AG10803 (cell line): ENCODE measurements at regions not wholly inside any gene's neighbourhood (a gene's known extent, or its start where the extent isn't known, plus 50 kb on each side); places are given as distances from the start of the nearest gene placed in this dataset.

Experiments
- DNase-seq: peaks from one replicate; pipeline ENCODE4 v3.0.0; 2010; ENCODE audit warnings: low read depth
- H3K4me3 ChIP-seq: 2 replicates; pipeline ENCODE4 v1.5.1; 2011; ENCODE audit warnings: mild to moderate bottlenecking, low read length, control low read depth
- TF ChIP-seq, protein P1 (sequence below): conservative IDR thresholded peaks from 2 replicates; pipeline ENCODE4 v1.5.1; 2011; ENCODE audit warnings: mild to moderate bottlenecking, low read length, control low read depth, inconsistent platforms

DNA sequence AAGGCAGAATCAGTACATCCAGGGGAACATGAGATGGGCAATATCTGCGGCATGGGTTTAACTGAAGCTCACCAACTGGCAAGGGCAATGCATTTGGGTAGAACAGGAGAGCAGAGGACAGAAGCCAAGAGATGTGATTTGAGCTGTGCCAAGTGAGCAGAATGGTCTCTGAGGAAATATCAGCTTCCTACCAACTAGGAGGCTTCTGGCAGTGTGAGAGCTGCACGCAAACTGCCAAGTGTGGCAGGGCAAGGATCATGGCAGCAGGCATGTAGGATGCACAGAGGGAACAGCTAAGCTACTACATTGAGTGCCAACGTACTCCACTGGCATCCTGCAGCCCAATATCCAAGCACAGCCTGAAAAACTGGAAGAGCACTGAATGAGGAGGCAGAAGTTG lies 1036.5 kb downstream of the TUSC7 start:
- H3K4me3 ChIP-seq = no peak overlapping the region
- no peak for DNase-seq
- TF ChIP-seq, protein P1, sequence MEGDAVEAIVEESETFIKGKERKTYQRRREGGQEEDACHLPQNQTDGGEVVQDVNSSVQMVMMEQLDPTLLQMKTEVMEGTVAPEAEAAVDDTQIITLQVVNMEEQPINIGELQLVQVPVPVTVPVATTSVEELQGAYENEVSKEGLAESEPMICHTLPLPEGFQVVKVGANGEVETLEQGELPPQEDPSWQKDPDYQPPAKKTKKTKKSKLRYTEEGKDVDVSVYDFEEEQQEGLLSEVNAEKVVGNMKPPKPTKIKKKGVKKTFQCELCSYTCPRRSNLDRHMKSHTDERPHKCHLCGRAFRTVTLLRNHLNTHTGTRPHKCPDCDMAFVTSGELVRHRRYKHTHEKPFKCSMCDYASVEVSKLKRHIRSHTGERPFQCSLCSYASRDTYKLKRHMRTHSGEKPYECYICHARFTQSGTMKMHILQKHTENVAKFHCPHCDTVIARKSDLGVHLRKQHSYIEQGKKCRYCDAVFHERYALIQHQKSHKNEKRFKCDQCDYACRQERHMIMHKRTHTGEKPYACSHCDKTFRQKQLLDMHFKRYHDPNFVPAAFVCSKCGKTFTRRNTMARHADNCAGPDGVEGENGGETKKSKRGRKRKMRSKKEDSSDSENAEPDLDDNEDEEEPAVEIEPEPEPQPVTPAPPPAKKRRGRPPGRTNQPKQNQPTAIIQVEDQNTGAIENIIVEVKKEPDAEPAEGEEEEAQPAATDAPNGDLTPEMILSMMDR = no peak

DNA sequence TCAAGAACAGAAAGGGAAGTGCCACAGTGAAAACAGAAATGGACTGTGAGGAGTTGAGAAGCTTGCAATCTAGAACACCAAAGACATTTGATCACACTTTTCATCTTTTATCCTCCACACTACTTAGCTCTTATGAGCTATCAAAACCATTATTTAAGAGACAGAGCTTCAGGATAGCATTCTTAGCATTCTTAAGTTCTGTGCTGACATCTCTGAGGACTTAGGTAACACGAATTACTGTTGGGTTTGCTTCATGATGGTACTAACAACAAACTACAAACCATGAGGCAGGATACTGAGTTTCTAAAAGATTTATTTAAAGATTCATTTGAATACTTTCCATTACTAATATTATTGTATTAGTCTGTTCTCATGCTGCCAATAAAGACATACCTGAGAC lies 1038.6 kb downstream of the TUSC7 start:
- no peak overlapping the region for H3K4me3 ChIP-seq
- no peak for DNase-seq
- TF ChIP-seq, protein P1 = no peak

DNA sequence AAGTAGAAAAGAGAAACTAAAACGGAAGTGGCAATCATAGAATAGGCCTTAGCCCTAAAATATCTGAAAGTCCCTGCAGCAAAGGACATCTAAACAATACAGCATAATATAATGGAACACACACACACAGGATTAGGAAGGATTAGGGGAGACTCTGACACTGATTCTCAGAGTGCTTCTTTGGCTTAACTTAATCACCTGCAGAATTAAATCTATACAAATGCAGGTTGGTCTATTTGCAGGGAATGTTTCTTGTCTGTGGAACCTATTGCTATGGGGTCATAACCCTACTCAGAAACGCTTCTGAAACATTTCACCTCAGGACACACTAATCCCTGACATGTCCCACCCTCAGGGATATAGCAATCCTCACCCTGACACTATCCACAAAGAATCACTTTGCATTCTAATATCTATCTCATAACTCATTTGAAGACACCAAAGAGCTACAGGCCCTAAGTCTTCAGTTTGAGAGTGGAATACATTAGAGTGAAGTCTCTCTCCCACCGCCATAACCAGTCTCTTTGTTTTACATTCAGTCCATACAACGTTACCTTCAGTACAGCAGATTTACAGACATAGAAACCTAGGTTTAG lies 1041.2 kb downstream of the TUSC7 start:
- TF ChIP-seq, protein P1 = no peak
- no peak overlapping the region for H3K4me3 ChIP-seq

DNA sequence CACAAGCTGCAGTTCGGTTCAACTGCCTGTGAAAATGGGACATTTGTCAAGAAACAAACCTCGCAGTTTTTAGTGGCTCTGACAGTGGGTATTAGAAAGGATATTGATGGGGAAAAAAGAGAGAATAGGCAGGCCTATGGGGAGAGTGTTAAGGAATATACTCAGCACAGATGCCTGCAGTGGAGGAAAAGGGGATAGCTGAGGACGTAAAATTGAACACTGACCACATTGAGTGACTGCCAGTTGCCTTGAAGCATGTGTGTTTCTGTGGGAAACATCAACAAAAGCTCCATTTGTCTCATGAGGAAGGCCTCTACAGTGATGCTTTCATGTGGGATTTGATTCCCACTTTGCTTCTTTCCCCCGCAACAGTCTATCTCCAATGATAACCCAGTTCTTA lies 1042.1 kb downstream of the TUSC7 start:
- H3K4me3 ChIP-seq = no peak overlapping the region
- DNase-seq = no peak
- TF ChIP-seq, protein P1 = no peak

More for the DNA sequence above, 1041.2 kb downstream of the TUSC7 start:
- DNase-seq = no peak

DNA sequence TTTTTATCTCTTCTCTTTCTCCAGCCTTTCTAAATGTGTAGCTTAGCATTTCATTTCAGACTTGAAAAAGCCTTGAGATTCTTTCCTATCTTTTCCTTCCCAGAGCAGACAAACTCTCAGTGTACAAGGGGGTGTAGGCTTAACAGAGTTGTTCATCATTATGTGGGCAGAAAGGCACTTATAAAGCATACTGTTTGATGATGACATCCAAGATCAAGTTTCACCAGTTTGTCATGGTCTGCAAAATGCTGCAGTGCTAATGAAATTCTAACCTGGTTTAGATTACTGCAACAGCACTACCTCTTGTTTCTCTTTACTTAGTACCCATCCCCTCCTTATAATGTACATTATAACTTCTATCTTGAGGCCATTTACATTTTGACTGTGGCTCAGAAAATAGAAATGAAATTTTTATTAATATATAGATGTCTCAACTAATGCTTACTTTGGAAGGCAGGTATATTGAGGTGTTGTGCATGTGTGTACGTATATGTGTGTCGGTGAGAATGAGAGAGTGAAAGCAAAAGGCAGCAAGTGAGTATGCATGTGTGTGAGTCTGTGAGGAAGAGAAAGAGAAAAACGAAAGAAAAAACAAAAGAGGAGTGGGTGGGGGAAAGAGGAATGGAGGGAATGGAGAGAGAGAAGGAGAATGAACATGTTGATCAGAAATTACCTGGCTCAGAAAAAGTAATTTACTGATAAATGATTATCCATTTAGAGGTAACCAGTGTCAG lies 1043.6 kb downstream of the TUSC7 start:
- DNase-seq = peak; percentile 51
- H3K4me3 ChIP-seq = no peak overlapping the region
- TF ChIP-seq, protein P1 = no peak

DNA sequence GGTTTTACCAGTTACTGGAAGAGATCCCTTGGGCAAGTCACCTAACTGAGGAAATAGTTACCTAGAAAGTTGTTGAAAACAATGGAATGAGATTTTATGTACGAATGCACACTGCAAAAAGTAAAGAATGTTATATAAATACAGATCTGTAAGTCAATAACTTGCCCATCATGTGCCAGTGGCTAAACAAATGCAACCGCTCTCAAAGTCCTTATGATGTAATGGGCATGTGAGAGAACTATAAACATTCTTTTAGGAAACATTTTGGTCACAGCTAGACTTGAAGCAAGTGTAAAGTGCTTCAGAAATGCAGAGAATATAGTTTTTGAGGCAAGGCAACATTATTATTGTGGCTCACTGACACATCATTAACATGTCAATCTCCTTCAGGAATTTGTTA lies 1044.5 kb downstream of the TUSC7 start:
- no peak for DNase-seq
- TF ChIP-seq, protein P1 = no peak
- no peak overlapping the region for H3K4me3 ChIP-seq

DNA sequence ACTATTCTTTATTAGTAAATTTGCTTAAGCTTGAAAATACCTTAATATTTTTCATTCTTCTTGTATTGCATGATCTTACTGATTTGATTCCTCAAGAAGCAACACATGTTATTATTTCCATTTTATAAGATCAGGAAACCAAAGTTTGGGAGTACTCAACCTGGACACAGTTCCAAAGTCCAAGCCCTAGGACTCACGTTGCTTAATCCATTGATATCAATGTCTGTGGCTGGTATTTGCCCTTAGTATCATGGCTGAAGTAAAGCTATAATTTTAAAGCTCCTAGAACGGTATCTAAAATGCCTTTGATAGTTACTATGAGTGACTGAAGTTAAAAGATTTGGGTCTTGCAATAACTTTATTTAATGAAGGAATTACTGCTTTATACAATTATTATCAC lies 1045.3 kb downstream of the TUSC7 start:
- no peak for DNase-seq
- TF ChIP-seq, protein P1 = no peak
- no peak overlapping the region for H3K4me3 ChIP-seq
